ENCODE measurements at regions not wholly inside any gene's neighbourhood (a gene's known extent, or its start where the extent isn't known, plus 50 kb on each side); places are given as distances from the start of the nearest gene placed in this dataset.

GRCh38 chr16:58960034-58960433, 225.9 kb upstream of the GOT2 start:
- no peak for TF ChIP-seq CTCF (conservative IDR thresholded peaks at IDR 0.05)
- TF ChIP-seq ZFX (IDR thresholded peaks at IDR 0.05): no peak
